ENCODE measurements at regions not wholly inside any gene's neighbourhood (a gene's known extent, or its start where the extent isn't known, plus 50 kb on each side); places are given as distances from the start of the nearest gene placed in this dataset.

DNA sequence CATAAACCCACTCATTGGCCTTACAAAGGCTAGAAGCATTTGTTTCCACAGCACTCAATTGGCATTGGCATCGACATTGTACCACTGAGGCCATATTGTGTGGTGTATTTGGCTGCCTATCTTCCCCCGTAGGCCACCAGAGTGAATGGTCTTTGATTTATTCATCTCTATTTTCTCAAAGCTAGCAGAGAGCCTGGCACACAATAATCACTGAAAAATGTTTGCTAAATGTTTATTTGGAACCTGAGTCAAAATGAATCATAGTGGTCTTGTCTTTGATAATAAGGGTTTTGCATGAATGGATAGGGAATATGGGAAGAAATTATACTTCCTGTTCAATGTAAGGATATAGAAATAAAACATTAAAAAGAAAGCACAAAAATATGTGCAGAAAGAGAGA, 107.3 kb upstream of the SLC8A1 start:
- TF ChIP-seq, protein P1, sequence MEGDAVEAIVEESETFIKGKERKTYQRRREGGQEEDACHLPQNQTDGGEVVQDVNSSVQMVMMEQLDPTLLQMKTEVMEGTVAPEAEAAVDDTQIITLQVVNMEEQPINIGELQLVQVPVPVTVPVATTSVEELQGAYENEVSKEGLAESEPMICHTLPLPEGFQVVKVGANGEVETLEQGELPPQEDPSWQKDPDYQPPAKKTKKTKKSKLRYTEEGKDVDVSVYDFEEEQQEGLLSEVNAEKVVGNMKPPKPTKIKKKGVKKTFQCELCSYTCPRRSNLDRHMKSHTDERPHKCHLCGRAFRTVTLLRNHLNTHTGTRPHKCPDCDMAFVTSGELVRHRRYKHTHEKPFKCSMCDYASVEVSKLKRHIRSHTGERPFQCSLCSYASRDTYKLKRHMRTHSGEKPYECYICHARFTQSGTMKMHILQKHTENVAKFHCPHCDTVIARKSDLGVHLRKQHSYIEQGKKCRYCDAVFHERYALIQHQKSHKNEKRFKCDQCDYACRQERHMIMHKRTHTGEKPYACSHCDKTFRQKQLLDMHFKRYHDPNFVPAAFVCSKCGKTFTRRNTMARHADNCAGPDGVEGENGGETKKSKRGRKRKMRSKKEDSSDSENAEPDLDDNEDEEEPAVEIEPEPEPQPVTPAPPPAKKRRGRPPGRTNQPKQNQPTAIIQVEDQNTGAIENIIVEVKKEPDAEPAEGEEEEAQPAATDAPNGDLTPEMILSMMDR (IDR thresholded peaks at IDR 0.05 in 8 of 11, conservative IDR thresholded peaks at IDR 0.05 in 3 of 11): no peak
- TF ChIP-seq POLR2A (IDR thresholded peaks at IDR 0.05): no peak
